ENCODE measurements at regions not wholly inside any gene's neighbourhood (a gene's known extent, or its start where the extent isn't known, plus 50 kb on each side); places are given as distances from the start of the nearest gene placed in this dataset.
A peak's percentile ranks its signal among the peaks of the same experiment; 100 is the strongest.

DNA sequence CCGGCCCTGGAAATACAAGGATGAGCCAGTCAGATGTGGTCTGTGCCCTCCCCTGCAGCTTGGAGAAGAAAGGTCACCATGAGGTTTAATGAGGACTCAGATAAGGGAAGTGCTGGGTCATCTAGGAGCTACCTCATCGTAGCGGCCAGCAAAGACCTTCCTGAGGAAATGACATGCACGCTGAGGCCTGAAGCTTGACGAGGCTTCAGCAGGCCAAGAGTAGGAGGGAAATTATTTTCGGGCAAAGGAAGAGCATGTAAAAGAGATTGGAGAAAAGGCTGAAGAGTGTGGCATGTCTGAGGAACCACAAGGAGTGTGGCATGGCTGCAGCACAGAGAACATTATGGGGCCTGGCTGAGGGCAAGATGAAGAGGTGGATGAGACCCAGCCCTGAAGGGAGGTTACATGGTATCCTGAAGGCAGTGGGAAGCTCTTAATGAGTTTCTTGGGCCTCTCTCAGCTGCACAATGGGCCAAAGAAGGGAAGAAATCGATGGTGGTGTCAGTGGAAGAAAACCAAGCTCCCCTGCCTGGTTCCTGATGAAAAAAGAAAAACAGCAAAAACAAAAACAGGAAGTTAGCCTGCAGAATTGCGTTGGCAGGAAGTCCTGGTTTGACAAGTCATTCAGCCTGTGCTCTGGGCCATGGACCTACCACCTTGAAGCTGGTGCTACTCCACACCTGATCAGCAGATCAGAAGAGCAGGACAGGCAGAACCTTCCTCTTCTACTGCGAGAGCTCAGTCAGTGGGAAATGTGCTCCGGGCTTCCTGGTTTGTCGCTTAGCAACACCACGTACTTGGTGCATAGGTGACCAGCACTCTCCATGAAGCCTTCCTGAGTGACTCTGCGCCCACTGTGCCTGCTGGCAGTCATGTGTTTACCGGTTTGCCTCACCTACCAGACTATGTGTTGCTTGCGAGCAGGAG lies 134.5 kb upstream of the KLF3 start (continued):
- TF ChIP-seq, protein P1, sequence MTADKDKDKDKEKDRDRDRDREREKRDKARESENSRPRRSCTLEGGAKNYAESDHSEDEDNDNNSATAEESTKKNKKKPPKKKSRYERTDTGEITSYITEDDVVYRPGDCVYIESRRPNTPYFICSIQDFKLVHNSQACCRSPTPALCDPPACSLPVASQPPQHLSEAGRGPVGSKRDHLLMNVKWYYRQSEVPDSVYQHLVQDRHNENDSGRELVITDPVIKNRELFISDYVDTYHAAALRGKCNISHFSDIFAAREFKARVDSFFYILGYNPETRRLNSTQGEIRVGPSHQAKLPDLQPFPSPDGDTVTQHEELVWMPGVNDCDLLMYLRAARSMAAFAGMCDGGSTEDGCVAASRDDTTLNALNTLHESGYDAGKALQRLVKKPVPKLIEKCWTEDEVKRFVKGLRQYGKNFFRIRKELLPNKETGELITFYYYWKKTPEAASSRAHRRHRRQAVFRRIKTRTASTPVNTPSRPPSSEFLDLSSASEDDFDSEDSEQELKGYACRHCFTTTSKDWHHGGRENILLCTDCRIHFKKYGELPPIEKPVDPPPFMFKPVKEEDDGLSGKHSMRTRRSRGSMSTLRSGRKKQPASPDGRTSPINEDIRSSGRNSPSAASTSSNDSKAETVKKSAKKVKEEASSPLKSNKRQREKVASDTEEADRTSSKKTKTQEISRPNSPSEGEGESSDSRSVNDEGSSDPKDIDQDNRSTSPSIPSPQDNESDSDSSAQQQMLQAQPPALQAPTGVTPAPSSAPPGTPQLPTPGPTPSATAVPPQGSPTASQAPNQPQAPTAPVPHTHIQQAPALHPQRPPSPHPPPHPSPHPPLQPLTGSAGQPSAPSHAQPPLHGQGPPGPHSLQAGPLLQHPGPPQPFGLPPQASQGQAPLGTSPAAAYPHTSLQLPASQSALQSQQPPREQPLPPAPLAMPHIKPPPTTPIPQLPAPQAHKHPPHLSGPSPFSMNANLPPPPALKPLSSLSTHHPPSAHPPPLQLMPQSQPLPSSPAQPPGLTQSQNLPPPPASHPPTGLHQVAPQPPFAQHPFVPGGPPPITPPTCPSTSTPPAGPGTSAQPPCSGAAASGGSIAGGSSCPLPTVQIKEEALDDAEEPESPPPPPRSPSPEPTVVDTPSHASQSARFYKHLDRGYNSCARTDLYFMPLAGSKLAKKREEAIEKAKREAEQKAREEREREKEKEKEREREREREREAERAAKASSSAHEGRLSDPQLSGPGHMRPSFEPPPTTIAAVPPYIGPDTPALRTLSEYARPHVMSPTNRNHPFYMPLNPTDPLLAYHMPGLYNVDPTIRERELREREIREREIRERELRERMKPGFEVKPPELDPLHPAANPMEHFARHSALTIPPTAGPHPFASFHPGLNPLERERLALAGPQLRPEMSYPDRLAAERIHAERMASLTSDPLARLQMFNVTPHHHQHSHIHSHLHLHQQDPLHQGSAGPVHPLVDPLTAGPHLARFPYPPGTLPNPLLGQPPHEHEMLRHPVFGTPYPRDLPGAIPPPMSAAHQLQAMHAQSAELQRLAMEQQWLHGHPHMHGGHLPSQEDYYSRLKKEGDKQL (CRISPR knock-in tag; IDR thresholded peaks at IDR 0.05; ENCODE audit: borderline replicate concordance): no peak
- TF ChIP-seq CSDE1 (IDR thresholded peaks at IDR 0.05) (no peak), ZNF165 (CRISPR knock-in tag; IDR thresholded peaks at IDR 0.05; ENCODE audit: borderline replicate concordance) (no peak), KAT2B (IDR thresholded peaks at IDR 0.05; ENCODE audit: low read depth, low read length) (no peak), MYC (IDR thresholded peaks at IDR 0.05; ENCODE audit: low read depth, low read length) (peak; percentile 67; the same call in 1 of the 2 replicates), MYC (CRISPR knock-in tag; IDR thresholded peaks at IDR 0.05; ENCODE audit: borderline replicate concordance, low read depth) (no peak; the same call in 1 of the 2 replicates), ZNF766 (CRISPR knock-in tag; conservative IDR thresholded peaks at IDR 0.05) (peak; percentile 97), ZNF785 (CRISPR knock-in tag; IDR thresholded peaks at IDR 0.05) (no peak), SOX6 (IDR thresholded peaks at IDR 0.05) (peak; percentile 74), ZNF174 (CRISPR knock-in tag; IDR thresholded peaks at IDR 0.05) (no peak), RBM34 (IDR thresholded peaks at IDR 0.05; ENCODE audit: borderline replicate concordance, insufficient read depth, low read length) (no peak), POLR2H (tag; IDR thresholded peaks at IDR 0.05; ENCODE audit: low read depth) (no peak), MED1 (CRISPR knock-in tag; IDR thresholded peaks at IDR 0.05; ENCODE audit: borderline replicate concordance) (no peak), SIX5 (IDR thresholded peaks at IDR 0.05; ENCODE audit: borderline replicate concordance in 1 of 2, insufficient read depth in 1 of 2, low read depth in 1 of 2, low read length in 2 of 2) (no peak), EGR1 (conservative IDR thresholded peaks at IDR 0.05) (no peak), ZNF263 (CRISPR knock-in tag; IDR thresholded peaks at IDR 0.05; ENCODE audit: borderline replicate concordance) (no peak)
- TF ChIP-seq, protein P2, sequence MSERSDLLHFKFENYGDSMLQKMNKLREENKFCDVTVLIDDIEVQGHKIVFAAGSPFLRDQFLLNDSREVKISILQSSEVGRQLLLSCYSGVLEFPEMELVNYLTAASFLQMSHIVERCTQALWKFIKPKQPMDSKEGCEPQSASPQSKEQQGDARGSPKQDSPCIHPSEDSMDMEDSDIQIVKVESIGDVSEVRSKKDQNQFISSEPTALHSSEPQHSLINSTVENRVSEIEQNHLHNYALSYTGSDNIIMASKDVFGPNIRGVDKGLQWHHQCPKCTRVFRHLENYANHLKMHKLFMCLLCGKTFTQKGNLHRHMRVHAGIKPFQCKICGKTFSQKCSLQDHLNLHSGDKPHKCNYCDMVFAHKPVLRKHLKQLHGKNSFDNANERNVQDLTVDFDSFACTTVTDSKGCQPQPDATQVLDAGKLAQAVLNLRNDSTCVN (CRISPR knock-in tag; IDR thresholded peaks at IDR 0.05): no peak
- TF ChIP-seq, protein P3, sequence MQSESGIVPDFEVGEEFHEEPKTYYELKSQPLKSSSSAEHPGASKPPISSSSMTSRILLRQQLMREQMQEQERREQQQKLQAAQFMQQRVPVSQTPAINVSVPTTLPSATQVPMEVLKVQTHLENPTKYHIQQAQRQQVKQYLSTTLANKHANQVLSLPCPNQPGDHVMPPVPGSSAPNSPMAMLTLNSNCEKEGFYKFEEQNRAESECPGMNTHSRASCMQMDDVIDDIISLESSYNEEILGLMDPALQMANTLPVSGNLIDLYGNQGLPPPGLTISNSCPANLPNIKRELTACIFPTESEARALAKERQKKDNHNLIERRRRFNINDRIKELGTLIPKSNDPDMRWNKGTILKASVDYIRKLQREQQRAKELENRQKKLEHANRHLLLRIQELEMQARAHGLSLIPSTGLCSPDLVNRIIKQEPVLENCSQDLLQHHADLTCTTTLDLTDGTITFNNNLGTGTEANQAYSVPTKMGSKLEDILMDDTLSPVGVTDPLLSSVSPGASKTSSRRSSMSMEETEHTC (IDR thresholded peaks at IDR 0.05): no peak
- TF ChIP-seq, protein P4, sequence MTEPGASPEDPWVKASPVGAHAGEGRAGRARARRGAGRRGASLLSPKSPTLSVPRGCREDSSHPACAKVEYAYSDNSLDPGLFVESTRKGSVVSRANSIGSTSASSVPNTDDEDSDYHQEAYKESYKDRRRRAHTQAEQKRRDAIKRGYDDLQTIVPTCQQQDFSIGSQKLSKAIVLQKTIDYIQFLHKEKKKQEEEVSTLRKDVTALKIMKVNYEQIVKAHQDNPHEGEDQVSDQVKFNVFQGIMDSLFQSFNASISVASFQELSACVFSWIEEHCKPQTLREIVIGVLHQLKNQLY (CRISPR knock-in tag; conservative IDR thresholded peaks at IDR 0.05): no peak

Measured in K562 (cell line).